Liver (tissue), 8 donors: ENCODE measurements at regions not wholly inside any gene's neighbourhood (a gene's known extent, or its start where the extent isn't known, plus 50 kb on each side); places are given as distances from the start of the nearest gene placed in this dataset.

Source experiments
- DNase-seq: peaks from one replicate; pipeline ENCODE4 v3.0.0-alpha.2; 2017; ENCODE audit warnings: low spot score
- H3K27ac ChIP-seq, 2 donors: one replicate each; pipeline ENCODE4 v1.7.0; 2013; ENCODE audit warnings: inconsistent platforms in 2 of 2, low read length in 2 of 2, control low read depth in 1 of 2, low read depth in 1 of 2, mild to moderate bottlenecking in 1 of 2
- H3K27me3 ChIP-seq, 4 donors: one replicate each; pipeline versions ENCODE4 v1.6.1 to v1.7.0; 2013; ENCODE audit warnings: low read length in 3 of 4, inconsistent platforms in 1 of 4, mild to moderate bottlenecking in 1 of 4, moderate library complexity in 1 of 4; ENCODE audit not compliant: control insufficient read depth in 4 of 4, insufficient read depth in 4 of 4
- H3K36me3 ChIP-seq, 4 donors: one replicate each; pipeline versions ENCODE4 v1.6.1 to v1.7.0; 2013; ENCODE audit warnings: low read length in 3 of 4, mild to moderate bottlenecking in 3 of 4, low read depth in 1 of 4, moderate library complexity in 1 of 4; ENCODE audit not compliant: control insufficient read depth in 4 of 4, insufficient read depth in 3 of 4
- H3K4me1 ChIP-seq, 4 donors: one replicate each; pipeline versions ENCODE4 v1.6.1 to v1.7.0; 2013; ENCODE audit warnings: low read length in 3 of 4, mild to moderate bottlenecking in 3 of 4, moderate library complexity in 1 of 4; ENCODE audit not compliant: control insufficient read depth in 4 of 4, insufficient read depth in 4 of 4
- H3K4me3 ChIP-seq, 3 donors: one replicate each; pipeline versions ENCODE4 v1.6.1 to v1.7.0; 2013; ENCODE audit warnings: low read length in 3 of 3, control low read depth in 1 of 3, low read depth in 1 of 3, mild to moderate bottlenecking in 1 of 3
- H3K9ac ChIP-seq, 2 donors: one replicate each; pipeline ENCODE4 v1.7.0; 2013; ENCODE audit warnings: low read length in 2 of 2, mild to moderate bottlenecking in 2 of 2, moderate library complexity in 2 of 2, control low read depth in 1 of 2, low read depth in 1 of 2
- H3K9me3 ChIP-seq, 4 donors: one replicate each; pipeline versions ENCODE4 v1.6.1 to v1.7.0; 2013; ENCODE audit warnings: low read length in 3 of 4; ENCODE audit not compliant: control insufficient read depth in 4 of 4
- FOXA2 ChIP-seq: IDR thresholded peaks from 2 replicates; pipeline ENCODE4 v1.6.1; 2016; ENCODE audit warnings: antibody characterized with exemption
- GABPA ChIP-seq, 2 donors: IDR thresholded peaks in 1 of 2; conservative IDR thresholded peaks in 1 of 2; 2 replicates each; pipeline ENCODE4 v1.6.1; 2016; ENCODE audit warnings: antibody characterized with exemption in 2 of 2, mild to moderate bottlenecking in 1 of 2, moderate library complexity in 1 of 2
- HNF4A ChIP-seq, 2 donors: conservative IDR thresholded peaks; 2 replicates each; pipeline ENCODE4 v1.6.1; 2016; ENCODE audit warnings: antibody characterized with exemption in 2 of 2, mild to moderate bottlenecking in 2 of 2
- JUND ChIP-seq, 2 donors: IDR thresholded peaks; 2 replicates each; pipeline ENCODE4 v1.6.1; 2016; ENCODE audit warnings: antibody characterized with exemption in 2 of 2
- NR2F2 ChIP-seq: IDR thresholded peaks from 2 replicates; pipeline ENCODE4 v1.6.1; 2016; ENCODE audit warnings: antibody characterized with exemption
- RXRA ChIP-seq, 2 donors: IDR thresholded peaks; 2 replicates each; pipeline ENCODE4 v1.6.1; 2017 to 2018; ENCODE audit warnings: antibody characterized with exemption in 2 of 2, mild to moderate bottlenecking in 1 of 2
- SP1 ChIP-seq: IDR thresholded peaks from 2 replicates; pipeline ENCODE4 v1.6.1; 2018; ENCODE audit warnings: antibody characterized with exemption, mild to moderate bottlenecking
- TAF1 ChIP-seq: conservative IDR thresholded peaks from 2 replicates; pipeline ENCODE4 v1.6.1; 2016; ENCODE audit warnings: antibody characterized with exemption, mild to moderate bottlenecking
- YY1 ChIP-seq: IDR thresholded peaks from 2 replicates; pipeline ENCODE4 v1.6.1; 2016; ENCODE audit warnings: antibody characterized with exemption, mild to moderate bottlenecking
- WGBS: extraction: QIAGEN DNeasy Blood & Tissue Kit; methylation state at CpG from one replicate; pipeline ENCODE4 v1.1.7; 2013; 5-methylcytosine and 5-hydroxymethylcytosine counted together
- TF ChIP-seq, protein P1 (sequence below): fragments of 150-350 bp; IDR thresholded peaks from 2 replicates; pipeline ENCODE4 v1.5.1; 2017; ENCODE audit warnings: improper control_type of control experiment, low read depth, low read length; ENCODE audit not compliant: missing input control
- TF ChIP-seq, protein P2 (sequence below): IDR thresholded peaks from 2 replicates; pipeline ENCODE4 v1.6.1; 2016; ENCODE audit warnings: antibody characterized with exemption, mild to moderate bottlenecking
- TF ChIP-seq, protein P3 (sequence below): IDR thresholded peaks from 2 replicates; pipeline ENCODE4 v1.6.1; 2016; ENCODE audit warnings: antibody characterized with exemption
- TF ChIP-seq, protein P4 (sequence below): IDR thresholded peaks from 2 replicates; pipeline ENCODE4 v1.6.1; 2016; ENCODE audit warnings: antibody characterized with exemption
- TF ChIP-seq, protein P5 (sequence below): IDR thresholded peaks from 2 replicates; pipeline ENCODE4 v1.6.1; 2016; ENCODE audit warnings: antibody characterized with exemption
- donor health status: healthy.
- donor health status: healthy.
- donor health status: healthy.
- donor health status: healthy.
- donor health status: healthy.

DNA sequence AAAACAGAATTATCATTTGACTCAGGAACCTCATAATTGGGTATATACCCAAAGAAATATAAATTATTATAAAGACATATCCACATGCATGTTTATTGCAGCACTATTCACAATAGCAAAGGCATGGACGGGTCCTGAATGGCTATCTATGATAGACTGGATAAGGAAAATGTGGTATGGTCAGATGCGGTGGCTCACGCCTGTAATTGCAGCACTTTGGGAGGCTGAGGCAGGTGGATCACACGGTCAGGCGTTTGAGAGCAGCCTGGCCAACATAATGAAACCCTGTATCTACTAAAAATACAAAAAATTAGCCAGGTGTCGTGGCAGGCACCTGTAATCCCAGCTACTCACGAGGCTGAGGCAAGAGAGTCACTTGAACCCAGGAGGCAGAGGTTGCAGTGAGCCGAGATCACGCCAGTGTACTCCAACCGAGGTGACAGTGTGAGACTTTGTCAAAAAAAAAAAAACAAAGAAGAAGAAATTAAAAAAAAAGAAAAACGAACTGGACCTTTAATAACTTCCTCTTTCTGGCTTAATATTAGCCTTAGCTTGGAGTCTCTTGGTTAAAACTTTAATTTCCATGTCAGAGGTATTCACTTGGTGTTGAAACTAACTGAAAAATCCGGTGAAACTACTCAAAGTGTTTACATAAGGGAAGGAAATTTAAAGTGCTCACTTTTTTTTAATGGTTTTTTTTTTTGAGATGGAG lies 104.4 kb downstream of the ZNF486 start:
- no peak overlapping the region for H3K4me3 ChIP-seq

More for the DNA sequence above, 104.4 kb downstream of the ZNF486 start:
- Histone ChIP-seq H3K27ac (no peak overlapping the region), H3K9ac (no peak overlapping the region), H3K36me3 (no peaks in the 10 kb centered on the region), H3K4me1 (no peaks in the 10 kb centered on the region), H3K27me3 (no peaks in the 10 kb centered on the region), H3K9me3 (no peaks in the 10 kb centered on the region)
- DNase-seq = no peak
- 66% methylated on average over 12 of the region's 12 CpGs for WGBS
- TF ChIP-seq YY1 (no peak), RXRA (IDR thresholded peaks at IDR 0.05) (no peak), NR2F2 (no peak), FOXA2 (no peak), GABPA (IDR thresholded peaks at IDR 0.05 in 1 of 2, conservative IDR thresholded peaks at IDR 0.05 in 1 of 2) (no peak), HNF4A (conservative IDR thresholded peaks at IDR 0.05) (no peak), JUND (IDR thresholded peaks at IDR 0.05) (no peak), TAF1 (no peak), SP1 (no peak)
- TF ChIP-seq, protein P1, sequence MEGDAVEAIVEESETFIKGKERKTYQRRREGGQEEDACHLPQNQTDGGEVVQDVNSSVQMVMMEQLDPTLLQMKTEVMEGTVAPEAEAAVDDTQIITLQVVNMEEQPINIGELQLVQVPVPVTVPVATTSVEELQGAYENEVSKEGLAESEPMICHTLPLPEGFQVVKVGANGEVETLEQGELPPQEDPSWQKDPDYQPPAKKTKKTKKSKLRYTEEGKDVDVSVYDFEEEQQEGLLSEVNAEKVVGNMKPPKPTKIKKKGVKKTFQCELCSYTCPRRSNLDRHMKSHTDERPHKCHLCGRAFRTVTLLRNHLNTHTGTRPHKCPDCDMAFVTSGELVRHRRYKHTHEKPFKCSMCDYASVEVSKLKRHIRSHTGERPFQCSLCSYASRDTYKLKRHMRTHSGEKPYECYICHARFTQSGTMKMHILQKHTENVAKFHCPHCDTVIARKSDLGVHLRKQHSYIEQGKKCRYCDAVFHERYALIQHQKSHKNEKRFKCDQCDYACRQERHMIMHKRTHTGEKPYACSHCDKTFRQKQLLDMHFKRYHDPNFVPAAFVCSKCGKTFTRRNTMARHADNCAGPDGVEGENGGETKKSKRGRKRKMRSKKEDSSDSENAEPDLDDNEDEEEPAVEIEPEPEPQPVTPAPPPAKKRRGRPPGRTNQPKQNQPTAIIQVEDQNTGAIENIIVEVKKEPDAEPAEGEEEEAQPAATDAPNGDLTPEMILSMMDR = no peak
- TF ChIP-seq, protein P2, sequence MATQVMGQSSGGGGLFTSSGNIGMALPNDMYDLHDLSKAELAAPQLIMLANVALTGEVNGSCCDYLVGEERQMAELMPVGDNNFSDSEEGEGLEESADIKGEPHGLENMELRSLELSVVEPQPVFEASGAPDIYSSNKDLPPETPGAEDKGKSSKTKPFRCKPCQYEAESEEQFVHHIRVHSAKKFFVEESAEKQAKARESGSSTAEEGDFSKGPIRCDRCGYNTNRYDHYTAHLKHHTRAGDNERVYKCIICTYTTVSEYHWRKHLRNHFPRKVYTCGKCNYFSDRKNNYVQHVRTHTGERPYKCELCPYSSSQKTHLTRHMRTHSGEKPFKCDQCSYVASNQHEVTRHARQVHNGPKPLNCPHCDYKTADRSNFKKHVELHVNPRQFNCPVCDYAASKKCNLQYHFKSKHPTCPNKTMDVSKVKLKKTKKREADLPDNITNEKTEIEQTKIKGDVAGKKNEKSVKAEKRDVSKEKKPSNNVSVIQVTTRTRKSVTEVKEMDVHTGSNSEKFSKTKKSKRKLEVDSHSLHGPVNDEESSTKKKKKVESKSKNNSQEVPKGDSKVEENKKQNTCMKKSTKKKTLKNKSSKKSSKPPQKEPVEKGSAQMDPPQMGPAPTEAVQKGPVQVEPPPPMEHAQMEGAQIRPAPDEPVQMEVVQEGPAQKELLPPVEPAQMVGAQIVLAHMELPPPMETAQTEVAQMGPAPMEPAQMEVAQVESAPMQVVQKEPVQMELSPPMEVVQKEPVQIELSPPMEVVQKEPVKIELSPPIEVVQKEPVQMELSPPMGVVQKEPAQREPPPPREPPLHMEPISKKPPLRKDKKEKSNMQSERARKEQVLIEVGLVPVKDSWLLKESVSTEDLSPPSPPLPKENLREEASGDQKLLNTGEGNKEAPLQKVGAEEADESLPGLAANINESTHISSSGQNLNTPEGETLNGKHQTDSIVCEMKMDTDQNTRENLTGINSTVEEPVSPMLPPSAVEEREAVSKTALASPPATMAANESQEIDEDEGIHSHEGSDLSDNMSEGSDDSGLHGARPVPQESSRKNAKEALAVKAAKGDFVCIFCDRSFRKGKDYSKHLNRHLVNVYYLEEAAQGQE = no peak
- TF ChIP-seq, protein P3, sequence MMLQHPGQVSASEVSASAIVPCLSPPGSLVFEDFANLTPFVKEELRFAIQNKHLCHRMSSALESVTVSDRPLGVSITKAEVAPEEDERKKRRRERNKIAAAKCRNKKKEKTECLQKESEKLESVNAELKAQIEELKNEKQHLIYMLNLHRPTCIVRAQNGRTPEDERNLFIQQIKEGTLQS = no peak
- TF ChIP-seq, protein P4, sequence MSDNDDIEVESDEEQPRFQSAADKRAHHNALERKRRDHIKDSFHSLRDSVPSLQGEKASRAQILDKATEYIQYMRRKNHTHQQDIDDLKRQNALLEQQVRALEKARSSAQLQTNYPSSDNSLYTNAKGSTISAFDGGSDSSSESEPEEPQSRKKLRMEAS = no peak
- TF ChIP-seq, protein P5, sequence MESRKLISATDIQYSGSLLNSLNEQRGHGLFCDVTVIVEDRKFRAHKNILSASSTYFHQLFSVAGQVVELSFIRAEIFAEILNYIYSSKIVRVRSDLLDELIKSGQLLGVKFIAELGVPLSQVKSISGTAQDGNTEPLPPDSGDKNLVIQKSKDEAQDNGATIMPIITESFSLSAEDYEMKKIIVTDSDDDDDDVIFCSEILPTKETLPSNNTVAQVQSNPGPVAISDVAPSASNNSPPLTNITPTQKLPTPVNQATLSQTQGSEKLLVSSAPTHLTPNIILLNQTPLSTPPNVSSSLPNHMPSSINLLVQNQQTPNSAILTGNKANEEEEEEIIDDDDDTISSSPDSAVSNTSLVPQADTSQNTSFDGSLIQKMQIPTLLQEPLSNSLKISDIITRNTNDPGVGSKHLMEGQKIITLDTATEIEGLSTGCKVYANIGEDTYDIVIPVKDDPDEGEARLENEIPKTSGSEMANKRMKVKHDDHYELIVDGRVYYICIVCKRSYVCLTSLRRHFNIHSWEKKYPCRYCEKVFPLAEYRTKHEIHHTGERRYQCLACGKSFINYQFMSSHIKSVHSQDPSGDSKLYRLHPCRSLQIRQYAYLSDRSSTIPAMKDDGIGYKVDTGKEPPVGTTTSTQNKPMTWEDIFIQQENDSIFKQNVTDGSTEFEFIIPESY = no peak
